RWPE1 (cell line): ENCODE measurements at regions not wholly inside any gene's neighbourhood (a gene's known extent, or its start where the extent isn't known, plus 50 kb on each side); places are given as distances from the start of the nearest gene placed in this dataset.

ENCODE experiments used
- CTCF ChIA-PET: fragments of 350-600 bp; sonication (Branson Sonifier 250); formaldehyde crosslinking; extraction: SDS; loops from one replicate; lab custom pipeline; 2021; lab: Yijun Ruan, JAX
- POLR2A ChIA-PET: fragments of 400-600 bp; formaldehyde crosslinking; extraction: SDS; loops from one replicate; lab custom pipeline; 2020; ENCODE audit warnings: antibody characterized with exemption; ENCODE audit not compliant: low non-redundant PET; lab: Yijun Ruan, JAX
- DNase-seq: peaks from one replicate; pipeline ENCODE4 v3.0.0; 2012; ENCODE audit warnings: low spot score
- H3K27ac ChIP-seq: fragments of 450-650 bp; 2 replicates; pipeline ENCODE4 v1.5.1; 2017
- TF ChIP-seq, protein P1 (sequence below): fragments of 450-650 bp; conservative IDR thresholded peaks from 2 replicates; pipeline ENCODE4 v1.5.1; 2017; ENCODE audit warnings: low read depth, mild to moderate bottlenecking

DNA sequence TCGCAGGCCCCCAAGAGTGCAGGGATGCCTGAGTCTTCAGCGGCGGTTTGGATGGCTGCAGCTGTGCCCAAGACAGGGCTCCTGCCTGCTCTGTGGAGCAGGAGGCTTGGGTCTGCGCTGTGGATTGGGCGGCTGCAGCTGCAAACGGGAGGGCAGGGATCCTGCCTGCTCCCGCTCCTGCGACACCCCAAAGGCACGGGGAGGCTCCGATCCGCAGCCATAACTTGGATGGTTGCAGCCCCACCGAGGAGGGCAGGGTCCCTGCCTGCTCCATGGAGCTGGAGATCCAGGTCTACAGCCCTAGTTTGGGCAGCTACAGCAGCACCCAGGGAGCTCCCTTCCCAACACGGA, 898.8 kb upstream of the NEGR1 start:
- TF ChIP-seq, protein P1, sequence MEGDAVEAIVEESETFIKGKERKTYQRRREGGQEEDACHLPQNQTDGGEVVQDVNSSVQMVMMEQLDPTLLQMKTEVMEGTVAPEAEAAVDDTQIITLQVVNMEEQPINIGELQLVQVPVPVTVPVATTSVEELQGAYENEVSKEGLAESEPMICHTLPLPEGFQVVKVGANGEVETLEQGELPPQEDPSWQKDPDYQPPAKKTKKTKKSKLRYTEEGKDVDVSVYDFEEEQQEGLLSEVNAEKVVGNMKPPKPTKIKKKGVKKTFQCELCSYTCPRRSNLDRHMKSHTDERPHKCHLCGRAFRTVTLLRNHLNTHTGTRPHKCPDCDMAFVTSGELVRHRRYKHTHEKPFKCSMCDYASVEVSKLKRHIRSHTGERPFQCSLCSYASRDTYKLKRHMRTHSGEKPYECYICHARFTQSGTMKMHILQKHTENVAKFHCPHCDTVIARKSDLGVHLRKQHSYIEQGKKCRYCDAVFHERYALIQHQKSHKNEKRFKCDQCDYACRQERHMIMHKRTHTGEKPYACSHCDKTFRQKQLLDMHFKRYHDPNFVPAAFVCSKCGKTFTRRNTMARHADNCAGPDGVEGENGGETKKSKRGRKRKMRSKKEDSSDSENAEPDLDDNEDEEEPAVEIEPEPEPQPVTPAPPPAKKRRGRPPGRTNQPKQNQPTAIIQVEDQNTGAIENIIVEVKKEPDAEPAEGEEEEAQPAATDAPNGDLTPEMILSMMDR = no peak
- H3K27ac ChIP-seq = no peak overlapping the region
- CTCF ChIA-PET = no interaction called here
- DNase-seq = no peak
- POLR2A ChIA-PET = no interaction called here

GRCh38 chr1:73180397-73181189, 898.3 kb upstream of the NEGR1 start:
- no peak overlapping the region for H3K27ac ChIP-seq
- TF ChIP-seq, protein P1 = no peak
- DNase-seq = no peak
- ChIA-PET CTCF (interaction anchor here (0.6 kb wide), 1 partner anchor 1356 kb away, joined by 3 read pairs; no protein-coding TSS in a partner anchor), POLR2A (no interaction called here)

- ChIA-PET CTCF (no interaction called here), POLR2A (no interaction called here)
- TF ChIP-seq, protein P1 = no peak
- no peak for DNase-seq
- H3K27ac ChIP-seq = no peak overlapping the region
Observed at GRCh38 chr1:73176902-73177301, 894.6 kb upstream of the NEGR1 start.

- DNase-seq = no peak
- H3K27ac ChIP-seq = no peak overlapping the region
- TF ChIP-seq, protein P1 = no peak
- ChIA-PET CTCF (no interaction called here), POLR2A (no interaction called here)
Observed at GRCh38 chr1:73167009-73167657, 884.8 kb upstream of the NEGR1 start.

DNA sequence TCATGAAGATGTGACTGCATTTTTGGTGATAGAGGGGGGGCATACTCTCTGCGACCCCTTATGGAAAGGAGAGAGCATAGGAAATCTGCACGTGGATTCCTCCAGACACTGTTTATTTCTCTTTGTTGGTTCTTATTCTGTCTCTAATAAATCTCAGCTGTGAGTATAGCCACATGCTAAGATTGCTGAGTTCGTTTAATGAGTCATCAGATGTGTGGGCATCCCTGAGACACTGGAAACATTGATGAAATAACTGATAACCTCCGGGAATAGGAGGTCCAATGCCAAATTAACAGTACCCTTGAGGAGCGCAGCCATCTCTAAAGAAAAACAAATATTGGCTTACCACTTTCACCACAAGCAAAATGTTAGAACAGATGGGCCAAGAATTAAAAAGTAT, 880.2 kb upstream of the NEGR1 start:
- TF ChIP-seq, protein P1 = no peak
- ChIA-PET POLR2A (no interaction called here), CTCF (interaction anchor here (0.7 kb wide), 1 partner anchor 1110 kb away, joined by 3 read pairs; no protein-coding TSS in a partner anchor)
- no peak overlapping the region for H3K27ac ChIP-seq
- DNase-seq = no peak

DNA sequence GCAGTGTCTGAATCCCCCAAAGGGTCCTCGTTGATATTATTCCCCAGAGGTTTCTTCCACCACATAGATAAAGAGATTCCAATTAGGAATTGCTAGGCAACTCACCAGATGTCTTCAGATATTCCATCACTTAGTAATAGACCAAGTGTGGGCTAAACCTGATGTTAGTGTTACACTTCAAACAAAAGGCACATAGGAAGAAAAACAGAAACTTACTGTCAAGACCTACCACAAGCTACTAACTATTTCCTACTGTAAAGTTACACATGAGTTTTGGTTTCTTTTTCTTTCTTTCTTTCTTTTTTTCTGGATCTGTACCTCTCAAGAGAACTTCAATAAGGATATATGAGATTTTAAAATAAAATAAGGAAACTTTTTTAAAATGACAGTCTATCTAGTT, 879.1 kb upstream of the NEGR1 start:
- ChIA-PET CTCF (interaction anchor here (0.6 kb wide), 1 partner anchor 832 kb away, joined by 3 read pairs; no protein-coding TSS in a partner anchor), POLR2A (no interaction called here)
- no peak overlapping the region for H3K27ac ChIP-seq
- DNase-seq = no peak
- TF ChIP-seq, protein P1 = no peak
